ENCODE measurements at regions not wholly inside any gene's neighbourhood (a gene's known extent, or its start where the extent isn't known, plus 50 kb on each side); places are given as distances from the start of the nearest gene placed in this dataset.
"Not testable (repeated sequence)": the region's sequence is repeated elsewhere in the genome, so short reads cannot be mapped to it uniquely, and the experiment has no call there.

DNA sequence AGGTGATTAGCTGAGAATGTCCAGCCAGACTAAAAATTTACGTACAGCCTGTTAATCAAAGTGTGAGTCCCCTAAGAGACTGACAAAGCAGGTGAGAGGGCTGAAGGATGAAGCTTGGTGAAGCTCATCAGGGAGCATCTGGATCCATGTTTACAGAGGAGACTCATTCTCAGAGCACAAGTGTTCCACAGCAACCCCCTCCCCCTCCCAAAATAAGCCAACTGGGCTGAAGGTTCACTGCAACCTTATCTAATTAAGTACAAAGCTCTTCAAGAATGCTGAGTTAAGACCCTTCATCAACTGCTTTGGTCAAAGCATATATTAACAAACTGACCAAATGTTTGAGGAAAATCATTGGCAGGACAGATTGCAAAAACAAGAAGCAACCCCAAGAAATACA lies 262.6 kb upstream of the ZNF385D start:
- H3K36me3 Mint-ChIP-seq, result no peaks in the 10 kb centered on the region
- peaks cover 3 to 11% of the 10 kb centered on the region in 2 donors for H3K9me3 Mint-ChIP-seq
- no peak for ATAC-seq
- DNase-seq (ENCODE audit: low spot score in 2 of 2), result no peak
- H3K27ac Mint-ChIP-seq, result no peak overlapping the region

DNA sequence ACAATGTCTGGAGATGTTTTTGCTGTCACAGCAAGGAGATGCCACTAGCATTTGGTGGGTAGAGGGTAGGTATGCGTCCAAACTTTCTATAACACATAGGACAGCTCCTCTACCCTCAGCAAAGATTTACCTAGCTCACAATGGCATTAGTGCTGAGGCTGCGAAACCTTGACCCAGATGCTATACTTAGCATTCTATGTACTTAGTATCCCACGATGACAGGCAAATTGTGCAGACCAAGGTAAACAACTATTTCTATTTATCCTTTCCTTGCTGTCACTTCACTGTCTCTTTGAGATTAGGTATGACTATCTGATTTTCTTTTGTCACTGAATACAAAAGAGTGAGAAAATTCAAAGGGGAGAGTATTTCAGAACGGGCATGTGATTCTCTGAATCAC lies 265.2 kb upstream of the ZNF385D start:
- H3K27ac Mint-ChIP-seq, result no peak overlapping the region
- peaks cover 7 to 8% of the 10 kb centered on the region in 2 donors for H3K9me3 Mint-ChIP-seq
- no peak for ATAC-seq
- DNase-seq (ENCODE audit: low spot score in 2 of 2), result no peak
- no peaks in the 10 kb centered on the region for H3K36me3 Mint-ChIP-seq

DNA sequence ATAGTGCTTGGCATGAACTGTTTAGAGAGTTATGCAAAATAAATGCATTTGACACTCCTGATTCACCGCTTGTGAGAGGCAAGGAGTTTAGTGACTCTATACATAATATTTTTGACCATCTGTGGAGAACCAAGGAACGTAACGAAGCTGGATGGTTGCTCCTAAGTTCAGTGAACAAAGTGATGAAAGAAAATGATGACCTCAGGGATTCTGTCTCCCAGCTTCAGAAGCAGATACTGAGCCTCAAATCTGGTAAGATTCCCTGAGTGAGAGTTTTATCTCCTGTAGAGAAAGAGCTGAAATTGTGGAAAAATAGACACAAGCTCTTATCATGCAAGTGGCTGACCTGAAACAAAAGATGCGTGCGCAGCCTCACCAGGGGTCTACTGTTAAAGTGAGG lies 273.6 kb upstream of the ZNF385D start:
- H3K9me3 Mint-ChIP-seq, result peaks cover 11 to 16% of the 10 kb centered on the region in 2 donors
- not testable (repeated sequence) for H3K27ac Mint-ChIP-seq; H3K36me3 Mint-ChIP-seq; DNase-seq (ENCODE audit: low spot score in 2 of 2); ATAC-seq

DNA sequence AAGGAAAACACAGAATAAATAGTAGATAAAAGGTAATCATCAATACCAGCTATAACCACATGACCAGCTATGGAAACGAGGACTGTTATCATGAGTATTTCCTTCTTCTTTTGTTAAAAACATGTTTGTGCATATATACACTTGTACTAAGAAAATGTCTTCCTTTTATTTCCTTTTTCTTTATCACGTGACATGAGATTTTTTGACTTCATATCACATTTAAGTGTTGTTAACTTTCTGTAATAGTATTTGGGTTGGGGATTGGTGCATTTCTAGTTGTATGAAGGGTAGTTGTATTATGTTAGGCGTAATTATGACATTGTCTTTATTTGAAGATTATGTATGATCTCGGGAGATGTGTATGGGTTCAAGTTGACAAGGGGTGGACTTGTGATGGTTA lies 278.5 kb upstream of the ZNF385D start:
- no peaks in the 10 kb centered on the region for H3K36me3 Mint-ChIP-seq
- ATAC-seq (no peak), DNase-seq (ENCODE audit: low spot score in 2 of 2) (no peak)
- peaks cover 9 to 21% of the 10 kb centered on the region in 2 donors for H3K9me3 Mint-ChIP-seq
- no peak overlapping the region for H3K27ac Mint-ChIP-seq

DNA sequence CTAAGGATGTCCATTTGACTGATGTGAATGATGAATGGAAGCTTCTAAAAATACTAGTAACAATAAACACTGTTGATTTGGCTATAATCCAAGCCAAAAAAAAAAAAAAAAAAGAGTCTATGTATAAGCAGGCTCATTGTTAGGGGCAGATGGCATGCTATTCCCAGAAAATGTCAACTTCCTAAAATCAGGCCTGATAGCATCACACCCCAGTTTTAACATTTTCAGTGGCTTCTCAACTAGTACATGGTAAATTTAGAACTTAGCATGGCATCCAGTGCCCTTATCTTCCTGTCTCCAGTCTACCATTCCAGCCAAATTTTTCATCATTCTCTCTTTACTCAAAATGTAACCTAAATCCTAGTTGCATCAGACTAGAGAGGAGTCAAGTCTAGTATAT lies 288.2 kb upstream of the ZNF385D start:
- no peak for ATAC-seq
- no peak for DNase-seq (ENCODE audit: low spot score in 2 of 2)
- peaks cover 0 to 6% of the 10 kb centered on the region in 2 donors for H3K9me3 Mint-ChIP-seq
- H3K27ac Mint-ChIP-seq, result no peak overlapping the region
- no peaks in the 10 kb centered on the region for H3K36me3 Mint-ChIP-seq

DNA sequence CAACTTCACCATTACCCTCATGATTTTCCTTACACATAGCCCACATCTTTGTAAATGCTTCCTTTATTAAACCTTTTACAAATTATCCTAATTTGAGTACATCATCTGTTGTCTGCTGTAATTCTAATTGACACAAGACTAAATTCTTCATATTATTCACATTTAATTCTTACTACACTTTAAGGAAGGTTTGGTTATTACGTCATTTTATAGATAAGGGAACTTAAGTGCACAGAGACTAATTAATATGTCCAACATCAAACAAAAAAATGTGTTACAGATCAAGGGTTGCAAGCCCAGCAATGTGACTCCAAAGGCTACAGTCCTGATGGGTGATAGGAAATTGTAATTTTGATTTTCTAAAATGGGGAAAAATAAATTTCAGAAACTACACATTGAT lies 289.1 kb upstream of the ZNF385D start:
- H3K27ac Mint-ChIP-seq, result no peak overlapping the region
- peaks cover 7 to 9% of the 10 kb centered on the region in 2 donors for H3K9me3 Mint-ChIP-seq
- ATAC-seq (no peak), DNase-seq (ENCODE audit: low spot score in 2 of 2) (no peak)
- no peaks in the 10 kb centered on the region for H3K36me3 Mint-ChIP-seq

DNA sequence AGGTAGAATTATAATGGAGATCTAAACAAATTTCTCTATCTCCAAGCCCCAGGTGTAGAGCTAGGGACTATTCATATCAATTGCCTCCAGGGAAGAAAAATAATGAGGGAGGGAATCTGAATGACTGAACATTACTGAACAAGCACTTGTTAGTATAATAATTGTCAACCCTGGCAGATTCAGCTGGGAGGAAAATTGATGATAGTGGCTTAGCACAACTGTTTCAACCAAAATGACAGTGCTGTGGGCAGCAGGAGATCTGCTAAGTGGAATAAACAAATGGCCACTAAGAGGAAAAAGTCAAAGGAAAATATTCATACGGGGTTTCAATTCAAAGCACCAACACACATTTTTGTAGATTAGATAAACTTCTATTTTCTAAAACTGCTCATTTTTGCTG lies 294.9 kb upstream of the ZNF385D start:
- Mint-ChIP-seq H3K9me3 (peaks cover 7 to 13% of the 10 kb centered on the region in 2 donors), H3K36me3 (peaks cover 0 to 5% of the 10 kb centered on the region in 2 donors), H3K27ac (no peak overlapping the region)
- ATAC-seq, result no peak
- DNase-seq (ENCODE audit: low spot score in 2 of 2), result no peak

DNA sequence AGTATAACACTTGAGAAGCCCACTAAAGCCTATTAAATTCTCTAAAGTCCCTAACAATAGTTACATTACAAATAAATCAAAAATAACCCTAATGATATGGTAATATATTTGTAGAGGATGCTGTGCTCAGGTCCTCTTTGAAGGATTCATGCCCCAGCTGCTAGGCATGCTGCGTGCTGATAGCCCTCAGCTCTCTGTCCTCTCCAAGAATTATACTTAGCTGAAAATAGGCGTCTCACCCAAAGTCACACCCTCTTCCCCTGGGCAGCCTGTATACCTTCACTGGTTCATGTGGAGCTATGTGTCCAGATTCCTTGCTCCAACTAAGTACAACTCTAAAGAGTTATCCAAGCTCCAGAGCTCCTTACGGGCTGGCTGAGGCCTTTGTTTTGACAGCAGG lies 312.5 kb upstream of the ZNF385D start:
- ATAC-seq (no peak), DNase-seq (ENCODE audit: low spot score in 2 of 2) (no peak)
- no peaks in the 10 kb centered on the region for H3K36me3 Mint-ChIP-seq
- peaks cover 7 to 13% of the 10 kb centered on the region in 2 donors for H3K9me3 Mint-ChIP-seq
- no peak overlapping the region for H3K27ac Mint-ChIP-seq

DNA sequence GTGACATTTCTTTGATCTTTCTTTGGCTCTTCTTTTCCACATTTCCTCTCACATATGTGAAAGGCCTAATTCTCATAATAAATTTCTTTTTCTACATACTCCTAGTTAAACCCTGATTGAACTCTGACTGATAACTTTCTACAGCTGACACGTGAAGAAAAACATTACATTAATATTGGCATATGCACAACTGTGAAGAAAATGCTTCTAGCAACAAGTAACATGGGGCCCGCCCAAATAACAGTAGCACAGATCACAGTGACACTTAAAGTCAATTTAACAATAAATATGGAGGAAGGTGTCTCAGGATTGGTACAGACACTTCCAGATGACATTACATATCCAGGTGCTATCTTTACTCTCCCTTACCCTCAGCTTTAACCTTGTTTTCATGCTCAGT lies 317.6 kb upstream of the ZNF385D start:
- Mint-ChIP-seq H3K27ac (no peak overlapping the region), H3K36me3 (no peaks in the 10 kb centered on the region), H3K9me3 (peaks cover 9 to 17% of the 10 kb centered on the region in 2 donors)
- ATAC-seq, result no peak
- no peak for DNase-seq (ENCODE audit: low spot score in 2 of 2)

DNA sequence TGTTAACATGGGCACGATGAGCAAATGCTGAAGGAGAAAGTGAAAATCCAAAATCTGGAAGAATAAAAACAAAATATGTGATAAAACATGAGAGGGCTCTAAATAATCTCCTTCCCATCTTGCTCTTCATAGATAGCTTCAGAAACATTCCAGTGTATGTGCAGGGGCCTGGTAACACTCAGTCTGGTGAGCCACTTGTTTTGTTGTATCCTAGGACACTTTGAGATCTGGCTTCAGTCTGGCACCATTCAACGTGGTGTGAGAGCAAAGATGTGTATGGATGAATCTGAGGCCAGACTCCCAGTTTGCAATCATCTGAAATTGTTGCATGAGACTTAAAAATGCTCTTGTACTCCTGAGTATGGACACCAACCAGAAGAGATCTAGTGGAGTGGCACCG lies 337.2 kb upstream of the ZNF385D start:
- peaks cover 8 to 11% of the 10 kb centered on the region in 2 donors for H3K9me3 Mint-ChIP-seq
- H3K27ac Mint-ChIP-seq, result no peak overlapping the region
- H3K36me3 Mint-ChIP-seq, result no peaks in the 10 kb centered on the region
- DNase-seq (ENCODE audit: low spot score in 2 of 2) (no peak), ATAC-seq (no peak)

DNA sequence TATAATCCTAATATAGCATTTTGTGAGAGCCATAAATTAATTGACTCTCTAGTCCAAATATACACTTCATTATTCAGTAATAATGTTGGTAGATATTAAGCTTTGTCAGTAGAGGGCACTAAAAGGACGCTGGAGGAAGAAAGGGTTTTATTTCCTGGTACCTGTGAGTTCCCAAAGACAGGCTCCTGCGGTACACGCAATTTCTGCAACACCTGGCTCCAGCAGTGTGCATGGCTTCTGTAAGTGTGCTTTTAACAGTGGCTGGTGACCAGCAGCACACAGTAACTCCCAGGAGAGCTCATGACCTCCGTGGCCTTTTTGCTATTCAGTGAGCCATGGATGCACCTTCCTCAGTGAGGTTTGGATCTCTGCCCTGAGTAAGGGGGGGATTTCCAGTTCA lies 338.3 kb upstream of the ZNF385D start:
- DNase-seq (ENCODE audit: low spot score in 2 of 2) (no peak), ATAC-seq (no peak)
- H3K27ac Mint-ChIP-seq, result no peak overlapping the region

DNA sequence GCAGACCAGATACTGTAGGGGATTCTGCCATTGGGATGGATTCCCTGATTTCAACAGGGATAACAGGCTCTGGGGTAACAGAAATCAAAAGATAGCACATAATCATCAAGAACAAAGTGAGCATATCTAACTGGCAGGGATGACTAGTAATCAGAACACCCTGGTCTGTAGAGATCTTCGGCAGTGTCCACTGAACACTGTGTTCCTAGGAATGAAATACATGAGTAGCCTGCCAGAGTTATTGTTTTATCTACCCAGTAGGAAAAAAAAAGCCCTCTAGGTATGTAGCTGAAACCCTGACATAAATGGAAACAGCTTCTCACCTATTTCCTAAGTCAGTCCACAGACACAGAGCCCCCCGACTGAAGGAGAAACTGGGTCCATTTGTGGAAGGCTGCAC lies 340.3 kb upstream of the ZNF385D start:
- ATAC-seq (no peak), DNase-seq (ENCODE audit: low spot score in 2 of 2) (no peak)
- Mint-ChIP-seq H3K9me3 (no peaks in the 10 kb centered on the region), H3K27ac (no peak overlapping the region), H3K36me3 (no peaks in the 10 kb centered on the region)

More for the DNA sequence above, 338.3 kb upstream of the ZNF385D start:
- H3K36me3 Mint-ChIP-seq, result no peaks in the 10 kb centered on the region
- H3K9me3 Mint-ChIP-seq, result peaks cover under 1 to 8% of the 10 kb centered on the region in 2 donors

DNA sequence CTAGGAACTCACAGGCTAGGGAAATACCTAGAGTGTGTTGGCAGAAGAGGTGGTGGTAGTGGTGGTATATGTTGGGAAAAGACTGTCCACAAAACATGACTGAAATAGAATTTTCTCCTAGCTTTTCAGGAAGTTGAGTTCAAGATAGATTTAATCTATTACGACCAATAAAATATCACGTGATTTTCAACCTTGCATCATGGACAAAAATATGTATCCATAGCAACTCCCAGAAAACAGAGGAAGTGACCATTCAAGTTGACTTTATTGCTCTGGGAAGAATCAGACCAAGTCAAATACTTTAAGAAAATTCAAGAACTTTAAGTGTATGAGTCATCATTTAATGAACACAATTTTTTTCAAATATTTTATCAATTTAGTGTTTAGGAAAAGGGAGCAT lies 347.0 kb upstream of the ZNF385D start:
- DNase-seq (ENCODE audit: low spot score in 2 of 2) (no peak), ATAC-seq (no peak)
- no peak overlapping the region for H3K27ac Mint-ChIP-seq
- H3K9me3 Mint-ChIP-seq, result no peaks in the 10 kb centered on the region
- H3K36me3 Mint-ChIP-seq, result no peaks in the 10 kb centered on the region

DNA sequence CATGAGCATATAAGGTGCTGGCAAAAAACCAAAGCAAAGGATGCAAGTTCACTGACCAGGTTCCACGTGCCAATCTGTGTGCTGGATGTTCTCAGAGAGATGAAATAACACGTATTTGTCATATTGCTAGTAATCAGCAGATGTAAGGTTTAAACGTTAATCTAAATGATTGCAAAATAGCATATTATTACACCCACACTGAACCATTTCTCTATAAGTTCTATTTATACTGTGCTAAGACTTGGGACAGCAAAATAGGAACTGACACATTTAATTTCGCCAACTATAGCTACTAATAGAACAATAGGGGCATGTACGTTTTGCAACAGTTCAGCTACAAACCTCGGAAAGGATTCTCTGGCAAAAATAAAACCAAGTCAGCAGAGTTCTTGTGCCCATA lies 350.3 kb upstream of the ZNF385D start:
- Mint-ChIP-seq H3K27ac (no peak overlapping the region), H3K9me3 (no peaks in the 10 kb centered on the region), H3K36me3 (no peaks in the 10 kb centered on the region)
- no peak for ATAC-seq
- DNase-seq (ENCODE audit: low spot score in 2 of 2), result no peak

DNA sequence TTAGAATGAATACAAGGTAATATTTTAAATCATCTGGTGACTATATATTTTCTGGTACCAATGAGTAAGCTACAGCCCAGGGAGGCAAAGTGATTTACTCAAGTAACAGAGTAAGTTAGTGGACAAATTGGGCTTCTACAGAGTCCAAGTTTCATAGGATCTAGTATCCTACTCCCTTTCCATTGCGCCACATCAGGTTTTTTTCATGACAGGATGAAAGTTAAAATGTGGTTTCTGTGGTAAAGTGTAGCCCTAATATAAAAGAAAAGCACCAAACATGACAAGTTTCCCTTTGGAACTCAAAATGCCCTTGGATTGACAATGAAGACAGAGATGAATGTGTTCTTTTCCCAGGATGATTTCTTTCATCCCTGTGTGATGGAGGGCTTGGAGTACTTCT lies 350.8 kb upstream of the ZNF385D start:
- peaks cover 0 to 4% of the 10 kb centered on the region in 2 donors for H3K9me3 Mint-ChIP-seq
- ATAC-seq, result no peak
- DNase-seq (ENCODE audit: low spot score in 2 of 2), result no peak
- no peak overlapping the region for H3K27ac Mint-ChIP-seq
- H3K36me3 Mint-ChIP-seq, result no peaks in the 10 kb centered on the region

DNA sequence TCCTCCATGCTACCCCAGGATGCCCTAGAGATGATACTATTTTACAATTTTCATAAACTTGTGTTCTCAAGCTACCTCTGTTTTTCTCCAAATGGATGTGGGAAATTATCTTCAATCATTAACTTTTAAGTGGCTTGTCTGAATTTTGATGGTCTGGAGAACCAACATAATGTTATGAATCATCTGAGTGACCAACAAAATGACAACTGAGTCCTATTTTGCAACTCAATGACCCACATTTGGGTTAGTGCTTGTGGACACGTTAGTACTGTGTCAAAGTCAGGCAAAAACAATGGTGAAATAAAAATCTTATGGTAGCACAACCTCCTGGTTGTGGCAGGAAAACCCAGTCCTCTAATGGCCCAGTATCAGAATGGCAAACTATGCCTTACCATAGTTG lies 352.4 kb upstream of the ZNF385D start:
- H3K27ac Mint-ChIP-seq, result no peak overlapping the region
- ATAC-seq, result no peak

DNA sequence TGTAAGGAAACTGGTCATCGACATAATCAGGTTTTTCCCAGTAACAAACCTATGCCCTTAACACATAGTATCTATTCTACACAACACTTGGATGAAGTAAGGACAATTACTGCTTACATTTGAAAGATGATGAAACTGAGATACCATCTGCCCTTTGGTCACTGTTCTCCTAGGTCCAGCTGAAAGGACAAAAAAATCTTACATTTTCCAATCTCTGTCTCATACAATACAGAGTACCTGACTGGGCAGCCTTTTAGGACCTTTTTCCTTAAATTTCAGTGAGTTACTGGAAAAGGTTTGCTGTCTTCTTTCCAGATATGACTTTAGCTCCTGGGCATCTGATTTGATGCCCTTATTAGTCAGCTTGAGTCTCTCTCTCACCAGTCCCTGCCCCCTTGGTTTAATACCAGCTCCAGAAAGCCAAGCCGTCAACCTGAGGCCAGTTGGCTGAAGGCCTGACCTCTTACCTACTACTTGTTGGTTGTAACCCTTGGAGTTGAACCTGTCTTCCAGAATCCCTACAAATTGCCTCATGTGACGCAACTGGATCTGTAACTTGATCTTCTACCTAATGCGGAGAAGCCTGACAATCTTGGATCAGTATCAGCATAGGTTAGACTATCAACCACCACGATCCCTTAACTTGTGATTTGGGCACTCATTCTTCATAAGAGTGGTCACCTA lies 355.3 kb upstream of the ZNF385D start:
- DNase-seq (ENCODE audit: low spot score in 2 of 2) (no peak), ATAC-seq (no peak)
- peaks cover 4% of the 10 kb centered on the region in 2 donors for H3K9me3 Mint-ChIP-seq
- H3K27ac Mint-ChIP-seq, result no peak overlapping the region
- no peaks in the 10 kb centered on the region for H3K36me3 Mint-ChIP-seq

More for the DNA sequence above, 352.4 kb upstream of the ZNF385D start:
- no peak for DNase-seq (ENCODE audit: low spot score in 2 of 2)
- peaks cover 0 to 4% of the 10 kb centered on the region in 2 donors for H3K9me3 Mint-ChIP-seq
- no peaks in the 10 kb centered on the region for H3K36me3 Mint-ChIP-seq

DNA sequence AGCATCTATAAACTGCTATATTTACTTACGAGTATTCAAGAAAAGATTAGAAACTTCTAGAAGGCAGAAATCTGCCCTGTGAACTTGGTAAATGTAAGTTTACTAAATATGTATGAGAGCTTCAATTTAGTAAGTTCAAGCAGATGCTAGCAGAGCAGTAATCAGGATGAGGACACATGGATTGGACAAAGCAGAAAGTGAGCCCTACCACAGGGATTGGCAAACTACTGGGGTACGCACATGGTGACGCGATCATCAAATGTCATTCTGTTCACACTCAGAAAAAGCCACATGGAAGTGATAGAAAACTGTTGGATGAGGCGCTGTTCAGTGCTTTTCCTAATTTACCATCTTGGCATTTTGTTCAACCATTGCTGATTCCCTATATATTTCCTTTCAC lies 360.2 kb upstream of the ZNF385D start:
- H3K36me3 Mint-ChIP-seq, result no peaks in the 10 kb centered on the region
- H3K27ac Mint-ChIP-seq, result no peak overlapping the region
- ATAC-seq (no peak), DNase-seq (ENCODE audit: low spot score in 2 of 2) (no peak)
- H3K9me3 Mint-ChIP-seq, result peaks cover 4 to 9% of the 10 kb centered on the region in 2 donors

Data from activated naive CD4-positive, alpha-beta T cell treated with anti-CD3 and anti-CD28 coated beads, Interleukin-2, amount 50 U/mL, for 72 hours (primary cell).